HG02981 (cell line): ENCODE measurements at regions not wholly inside any gene's neighbourhood (a gene's known extent, or its start where the extent isn't known, plus 50 kb on each side); places are given as distances from the start of the nearest gene placed in this dataset.

Experiments used
- ATAC-seq: cut with Tn5 transposase; IDR thresholded peaks from one replicate; pipeline ENCODE4 v1.9.1; 2021; ENCODE audit warnings: mild to moderate bottlenecking, moderate library complexity; ENCODE audit not compliant: unreplicated experiment

DNA sequence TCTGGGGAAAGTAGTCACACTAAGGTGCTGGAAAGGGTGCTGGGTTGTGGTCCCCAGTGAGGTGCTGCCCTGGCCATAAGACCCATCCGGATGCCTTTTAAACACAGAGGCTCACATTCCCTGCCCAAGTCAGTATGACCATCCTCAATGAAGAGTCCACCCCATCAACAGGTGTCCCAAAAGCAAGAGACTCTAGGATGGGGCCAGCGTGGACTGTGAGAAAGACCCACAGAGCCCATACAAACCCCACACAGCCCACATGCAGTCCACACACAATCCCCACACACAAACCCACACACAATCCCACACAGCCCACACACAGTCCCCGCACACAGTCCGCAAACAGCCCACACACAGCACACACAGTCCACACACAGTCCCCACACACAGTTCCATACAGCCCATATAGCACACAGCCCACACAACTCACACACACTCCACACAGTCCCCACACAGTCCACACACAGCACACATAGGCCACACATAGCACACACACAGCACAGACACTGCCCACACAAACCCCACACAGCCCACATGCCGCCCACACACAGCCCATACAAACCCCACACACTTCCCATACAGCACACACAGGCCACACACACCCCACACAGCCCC, 241.4 kb upstream of the SALL3 start:
- ATAC-seq = no peak

DNA sequence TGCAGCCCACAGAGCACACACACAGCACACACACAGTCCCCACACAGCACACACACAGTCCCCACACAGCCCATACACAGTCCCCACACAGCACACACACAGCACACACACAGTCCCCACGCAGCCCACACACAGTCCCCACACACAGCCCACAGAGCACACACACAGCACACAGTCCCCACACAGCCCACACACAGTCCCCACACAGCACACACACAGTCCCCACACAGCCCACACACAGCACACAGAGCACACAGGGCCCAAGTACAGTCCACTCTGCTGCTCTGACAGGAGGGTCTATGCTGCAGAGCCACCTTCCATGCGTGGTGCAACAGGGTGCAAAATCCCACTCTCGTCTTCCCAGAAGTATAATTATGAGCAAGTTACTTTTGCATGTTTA, 240.5 kb upstream of the SALL3 start:
- no peak for ATAC-seq

DNA sequence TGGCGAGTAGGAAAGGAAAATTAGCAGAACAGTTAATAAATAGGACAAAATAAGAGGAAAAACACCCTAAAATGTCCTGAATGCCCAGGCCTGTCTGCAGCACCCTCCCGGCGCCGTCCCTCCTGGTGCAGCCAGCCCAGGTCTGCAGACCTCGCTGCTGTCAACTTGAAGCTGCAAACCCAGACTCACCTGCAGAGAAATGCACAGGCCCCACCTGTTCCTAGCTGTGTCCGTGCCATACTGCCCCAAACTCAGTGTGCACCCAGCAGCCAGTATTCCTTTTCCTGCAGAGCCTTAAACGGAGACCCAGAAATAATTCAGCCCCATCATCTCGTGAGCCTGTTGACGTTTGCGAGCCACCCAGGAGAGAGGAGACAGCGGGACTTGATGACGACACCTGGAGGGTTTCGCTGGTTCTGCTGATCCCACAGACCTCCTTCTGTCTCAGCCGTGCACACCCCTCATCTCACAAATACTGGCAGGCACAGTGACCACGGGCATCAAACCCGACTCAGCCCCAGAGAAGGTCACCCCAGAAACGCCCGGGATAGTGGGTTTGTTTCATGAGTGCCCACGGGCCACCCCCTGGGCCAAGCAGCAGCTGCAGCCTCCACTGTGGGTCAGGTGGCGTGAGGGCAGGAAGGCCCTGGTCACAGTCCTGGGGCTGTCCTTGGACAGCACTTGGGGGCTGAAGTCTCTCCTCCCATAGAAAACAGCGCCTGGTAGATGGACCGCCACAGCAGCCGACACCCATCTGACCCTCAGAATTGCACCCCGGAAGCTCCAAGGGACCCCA, 239.5 kb upstream of the SALL3 start:
- no peak for ATAC-seq

DNA sequence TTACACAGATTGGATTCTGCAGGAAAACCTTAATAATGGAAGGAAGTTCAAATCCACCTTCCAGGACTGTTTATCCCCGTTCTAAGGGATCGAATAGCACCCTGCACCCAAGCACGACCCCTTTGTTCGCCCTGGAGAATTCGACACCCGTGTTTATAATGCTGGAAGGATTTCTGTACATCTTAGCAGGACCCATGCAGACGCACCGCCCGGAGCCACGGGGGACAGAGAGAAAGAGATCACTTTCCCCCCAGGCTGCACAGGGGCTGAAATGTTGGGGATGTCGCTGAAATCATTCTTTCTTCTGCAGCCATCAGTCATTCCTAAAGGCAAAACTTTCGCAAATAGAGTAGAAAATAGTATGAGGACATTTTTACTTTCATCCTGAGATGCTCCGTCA, 238.7 kb upstream of the SALL3 start:
- no peak for ATAC-seq

DNA sequence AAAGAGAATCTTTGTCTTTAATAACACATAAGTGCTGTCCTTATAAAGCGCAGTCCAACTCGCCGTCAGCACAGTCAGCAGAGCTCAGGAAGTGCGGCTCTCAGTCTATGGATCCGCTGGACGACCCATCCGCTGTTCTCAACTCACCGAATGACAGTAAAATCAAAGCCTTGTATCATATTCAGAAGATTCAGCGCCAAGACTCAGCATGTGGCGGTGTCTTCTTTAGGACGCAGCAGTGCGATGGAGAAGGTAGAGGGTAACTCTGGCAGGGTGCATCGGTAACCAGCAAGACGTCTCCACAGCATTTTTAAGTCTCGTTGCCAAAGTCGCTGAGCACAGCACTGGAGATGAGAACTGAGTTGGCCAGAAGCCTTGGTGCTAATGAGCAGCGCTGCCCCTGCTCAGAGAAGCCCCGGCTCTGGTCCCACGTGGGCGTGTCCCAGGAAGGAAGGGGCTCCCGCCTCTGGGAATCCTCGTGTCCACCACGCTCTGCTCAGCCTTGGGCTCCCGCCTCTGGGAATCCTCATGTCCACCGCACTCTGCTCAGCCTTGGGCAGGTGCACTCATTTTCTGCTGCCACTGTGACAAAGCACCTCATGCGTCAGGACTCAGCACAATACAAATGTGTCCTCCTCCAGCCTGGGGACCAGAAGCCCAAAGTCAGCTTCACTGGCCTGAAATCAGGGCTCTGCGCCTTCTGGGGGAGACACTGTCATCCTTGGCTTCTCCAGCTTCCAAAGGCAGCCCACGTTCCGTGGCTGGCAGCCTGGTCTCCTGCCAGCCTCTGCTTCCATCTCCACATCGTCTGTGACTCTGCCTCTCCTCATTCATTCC, 238.0 kb upstream of the SALL3 start:
- no peak for ATAC-seq

DNA sequence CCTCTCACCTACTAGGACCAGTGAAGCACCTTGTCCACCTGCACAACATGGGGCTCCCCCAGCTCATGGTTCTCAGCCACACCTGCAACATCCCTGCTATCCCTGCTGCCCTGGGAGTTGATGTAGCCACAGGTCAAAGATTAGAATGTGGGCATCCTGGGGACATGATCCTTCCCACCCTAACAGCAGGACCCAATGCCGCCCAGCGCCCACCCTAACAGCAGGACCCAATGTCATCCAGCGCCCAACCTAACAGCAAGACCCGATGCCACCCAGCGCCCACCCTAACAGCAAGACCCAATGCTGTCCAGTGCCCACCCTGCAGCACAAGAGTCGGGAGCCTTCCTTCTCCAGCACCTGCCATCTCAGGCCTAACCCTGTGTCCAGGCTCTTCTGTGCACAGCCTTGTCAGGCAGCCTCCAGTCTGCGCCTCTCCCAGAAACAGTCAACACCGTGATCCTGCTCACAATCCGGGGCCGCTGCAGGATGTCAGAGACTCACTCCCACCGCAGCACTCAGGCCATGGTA, 237.3 kb upstream of the SALL3 start:
- ATAC-seq = no peak

DNA sequence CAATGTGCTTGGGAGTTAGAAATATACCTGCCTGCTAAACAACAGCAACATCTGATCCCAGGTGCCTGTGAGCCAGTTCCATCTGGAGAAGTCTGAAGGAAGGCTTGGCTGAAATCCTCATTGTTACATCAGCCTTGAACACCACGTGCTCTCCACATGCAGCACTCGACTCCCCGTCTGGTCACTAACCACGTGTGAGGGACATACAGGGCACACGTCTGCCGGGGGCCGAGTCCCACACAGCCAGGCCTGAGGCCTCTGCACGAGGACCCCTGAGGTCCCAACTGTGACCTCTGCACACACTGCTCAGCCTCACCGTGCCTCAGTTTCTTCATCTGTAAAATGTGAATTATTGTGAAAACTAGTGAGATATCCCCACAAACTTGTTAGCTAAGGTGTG, 236.5 kb upstream of the SALL3 start:
- ATAC-seq = no peak

DNA sequence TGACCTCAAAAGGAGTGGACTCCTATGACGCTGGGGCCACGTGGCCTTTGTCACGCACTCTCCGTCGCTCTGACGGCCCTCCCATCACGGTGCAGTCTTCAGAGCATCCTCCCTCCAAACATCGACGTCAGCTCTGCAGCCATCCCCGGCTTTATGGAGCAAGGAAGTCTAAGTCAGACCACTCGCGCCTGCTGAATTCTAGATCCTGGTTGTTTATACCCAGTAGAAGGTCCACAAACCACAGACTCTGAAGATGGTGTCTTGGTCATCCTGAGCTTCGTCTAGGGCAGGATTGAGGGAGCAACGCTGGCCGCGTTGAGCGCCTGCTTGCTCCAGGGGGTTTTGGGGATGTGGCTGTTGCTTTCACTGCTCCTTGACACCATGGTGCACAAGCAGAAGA, 228.0 kb upstream of the SALL3 start:
- ATAC-seq = no peak

DNA sequence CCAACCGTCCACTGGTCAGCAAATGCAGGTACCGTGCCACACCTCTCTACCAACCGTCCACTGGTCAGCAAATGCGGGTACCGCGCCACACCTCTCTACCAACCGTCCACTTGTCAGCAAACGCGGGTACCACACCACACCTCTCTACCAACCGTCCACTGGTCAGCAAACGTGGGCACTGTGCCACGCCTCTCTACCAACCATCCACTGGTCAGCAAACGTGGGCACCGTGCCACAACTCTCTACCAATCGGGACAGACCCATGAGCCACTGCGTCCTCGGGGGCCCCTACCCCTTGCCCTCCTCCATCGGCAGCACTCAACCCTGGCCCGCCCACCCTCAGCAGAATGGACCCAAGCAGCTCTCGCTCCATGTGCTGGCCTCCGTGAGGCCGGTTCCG, 226.4 kb upstream of the SALL3 start:
- no peak for ATAC-seq

DNA sequence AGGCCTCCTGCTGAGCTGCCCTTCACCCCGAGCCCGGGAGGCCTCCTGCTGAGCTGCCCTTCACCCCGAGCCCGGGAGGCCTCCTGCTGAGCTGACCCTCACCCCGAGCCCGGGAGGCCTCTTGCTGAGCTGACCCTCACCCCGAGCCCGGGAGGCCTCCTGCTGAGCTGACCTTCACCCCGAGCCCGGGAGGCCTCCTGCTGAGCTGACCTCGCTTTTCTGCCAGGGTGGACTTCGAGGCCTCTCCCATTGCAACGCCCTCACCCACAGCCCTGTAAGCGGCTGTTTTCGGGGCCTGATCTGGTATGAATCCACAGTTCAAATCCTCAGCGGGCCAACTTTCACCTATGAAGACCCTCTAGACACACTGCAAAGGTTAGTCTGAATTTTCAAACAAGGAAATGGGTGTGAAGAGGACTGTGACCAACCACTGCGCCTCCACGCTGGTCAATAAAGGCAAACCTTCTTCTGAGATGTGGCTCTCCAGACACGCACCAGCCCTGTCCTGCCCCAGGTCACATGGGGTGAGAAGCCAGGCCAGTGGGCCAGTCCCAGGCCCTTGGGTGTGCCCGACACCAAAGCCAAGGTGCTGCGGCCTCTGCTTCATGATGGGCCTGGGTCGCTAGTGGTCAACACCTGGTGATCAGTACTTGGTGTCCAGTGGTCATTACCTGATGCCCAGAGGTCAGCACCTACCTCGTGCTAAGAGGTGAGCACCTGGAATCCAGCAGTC, 225.1 kb upstream of the SALL3 start:
- ATAC-seq = no peak

DNA sequence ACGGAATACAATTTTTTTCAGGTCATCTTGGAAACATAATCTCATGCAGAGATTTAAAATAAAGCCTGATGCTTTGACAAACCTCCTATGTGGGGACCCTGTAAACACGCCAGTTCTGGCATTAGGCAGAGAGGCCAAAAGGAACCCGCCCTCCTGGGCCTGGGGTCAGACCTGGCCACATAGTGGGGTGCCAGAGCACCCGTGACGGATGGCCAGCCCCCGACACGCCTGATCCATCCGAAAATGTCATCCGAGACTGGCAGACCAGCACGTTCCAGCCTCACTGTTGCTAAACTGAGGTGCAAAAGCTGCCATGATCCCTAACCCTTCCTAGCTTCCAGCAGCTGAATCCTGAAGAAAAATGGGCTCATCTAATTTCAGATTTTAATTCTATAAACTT, 222.6 kb upstream of the SALL3 start:
- no peak for ATAC-seq

DNA sequence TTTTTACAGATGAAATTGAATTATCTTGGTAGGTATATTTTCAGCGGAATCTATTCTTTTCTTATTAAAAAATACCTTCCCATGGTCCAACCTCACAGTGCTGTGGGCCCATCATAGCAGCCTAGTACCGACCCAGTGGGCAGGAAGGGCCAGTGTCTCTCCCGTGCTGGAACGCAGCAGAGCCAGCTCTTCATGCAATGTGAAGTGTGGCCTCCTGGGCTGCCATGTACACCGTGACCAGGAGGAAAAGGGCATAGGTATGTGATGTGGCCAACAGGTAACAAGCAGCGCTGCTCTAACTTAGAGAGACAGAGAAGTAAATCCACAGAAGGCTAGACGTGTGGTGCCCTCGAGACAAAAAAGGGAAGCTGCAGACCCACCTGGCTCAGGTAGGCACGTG, 221.1 kb upstream of the SALL3 start:
- no peak for ATAC-seq

DNA sequence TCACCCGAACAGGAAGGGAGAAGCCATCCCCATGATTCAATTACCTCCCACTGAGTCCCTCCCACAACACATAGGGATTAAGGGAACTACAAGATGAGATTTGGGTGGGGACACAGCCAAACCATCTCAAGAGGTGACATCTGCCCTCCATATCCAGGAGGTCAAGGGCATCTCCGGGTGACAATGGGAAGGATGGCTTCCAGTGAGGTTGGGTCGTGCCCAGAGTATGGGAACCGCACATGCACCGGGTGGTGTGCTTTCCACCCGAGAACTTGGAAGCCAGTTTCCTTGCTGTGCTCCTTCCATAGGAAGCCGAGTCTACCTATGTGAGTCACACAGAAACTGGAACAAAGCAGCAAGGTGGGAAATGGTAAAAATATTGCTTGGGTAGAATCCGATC, 216.9 kb upstream of the SALL3 start:
- ATAC-seq = no peak

DNA sequence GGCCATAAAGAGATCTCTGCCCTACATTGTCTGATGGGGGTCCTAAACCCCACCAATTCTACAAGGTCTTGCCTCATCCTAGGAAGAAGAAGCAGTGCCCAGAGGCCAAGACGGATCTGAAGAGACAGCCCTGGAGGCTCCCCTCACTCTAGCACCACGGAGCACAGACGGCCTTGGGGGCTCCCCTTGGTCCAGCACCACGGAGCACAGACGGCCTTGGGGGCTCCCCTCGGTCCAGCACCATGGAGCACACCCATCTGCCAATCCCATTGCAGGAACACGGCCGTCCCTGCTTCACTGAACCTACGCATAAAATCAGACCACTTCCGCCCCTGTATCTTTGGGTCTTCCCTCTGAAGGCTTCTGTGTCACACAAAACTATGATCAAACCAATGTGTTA, 215.1 kb upstream of the SALL3 start:
- no peak for ATAC-seq

DNA sequence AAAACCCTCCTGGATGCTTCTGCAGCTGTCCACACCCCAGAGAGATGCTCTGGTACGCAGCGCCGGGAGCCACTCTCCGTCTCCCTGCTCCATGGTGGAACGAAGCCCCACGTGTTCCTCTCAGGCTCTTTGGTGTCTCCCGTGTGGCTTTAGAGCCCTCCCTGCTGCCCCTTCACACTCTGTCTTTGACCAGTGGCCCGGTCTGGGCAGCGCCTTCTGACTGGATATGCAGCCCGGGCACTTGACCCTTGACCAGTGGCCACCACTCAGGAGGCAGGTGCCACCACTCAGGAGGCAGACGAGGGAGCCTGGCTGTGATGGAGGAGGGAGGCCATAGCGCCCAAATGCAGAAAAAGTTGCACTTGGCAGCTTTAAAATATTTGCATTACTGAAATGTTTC, 214.5 kb upstream of the SALL3 start:
- ATAC-seq = no peak

DNA sequence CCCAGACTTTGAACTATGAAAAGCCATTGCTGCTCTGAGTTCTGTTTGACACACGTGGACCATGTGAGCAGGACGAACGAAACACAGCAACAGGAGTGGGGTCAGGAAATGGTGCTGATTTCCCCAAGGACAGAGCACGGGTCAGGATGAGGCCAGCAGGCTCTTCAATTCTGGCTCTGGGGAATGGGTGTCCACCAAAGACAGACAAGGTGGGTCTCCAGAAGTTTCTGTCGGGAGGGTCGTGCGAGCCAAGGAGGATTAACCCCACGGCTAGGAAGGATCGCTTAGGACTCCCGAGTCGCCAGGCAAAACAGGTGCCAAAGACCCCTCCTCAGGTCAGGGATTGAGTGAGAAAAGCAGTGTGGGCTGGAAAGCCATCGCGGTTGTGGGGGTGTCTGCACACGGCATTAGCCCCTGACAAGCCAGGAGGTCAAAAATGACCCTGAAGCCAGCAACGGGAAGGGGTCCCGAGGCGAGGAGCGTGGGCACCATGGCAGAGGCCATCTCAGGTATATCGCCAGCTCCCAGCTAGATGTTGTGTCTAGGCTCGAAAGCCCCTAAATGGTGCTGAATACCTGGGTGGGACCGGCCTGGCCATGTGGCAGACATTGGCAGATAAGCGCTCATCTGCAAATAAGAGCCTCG, 213.9 kb upstream of the SALL3 start:
- no peak for ATAC-seq

DNA sequence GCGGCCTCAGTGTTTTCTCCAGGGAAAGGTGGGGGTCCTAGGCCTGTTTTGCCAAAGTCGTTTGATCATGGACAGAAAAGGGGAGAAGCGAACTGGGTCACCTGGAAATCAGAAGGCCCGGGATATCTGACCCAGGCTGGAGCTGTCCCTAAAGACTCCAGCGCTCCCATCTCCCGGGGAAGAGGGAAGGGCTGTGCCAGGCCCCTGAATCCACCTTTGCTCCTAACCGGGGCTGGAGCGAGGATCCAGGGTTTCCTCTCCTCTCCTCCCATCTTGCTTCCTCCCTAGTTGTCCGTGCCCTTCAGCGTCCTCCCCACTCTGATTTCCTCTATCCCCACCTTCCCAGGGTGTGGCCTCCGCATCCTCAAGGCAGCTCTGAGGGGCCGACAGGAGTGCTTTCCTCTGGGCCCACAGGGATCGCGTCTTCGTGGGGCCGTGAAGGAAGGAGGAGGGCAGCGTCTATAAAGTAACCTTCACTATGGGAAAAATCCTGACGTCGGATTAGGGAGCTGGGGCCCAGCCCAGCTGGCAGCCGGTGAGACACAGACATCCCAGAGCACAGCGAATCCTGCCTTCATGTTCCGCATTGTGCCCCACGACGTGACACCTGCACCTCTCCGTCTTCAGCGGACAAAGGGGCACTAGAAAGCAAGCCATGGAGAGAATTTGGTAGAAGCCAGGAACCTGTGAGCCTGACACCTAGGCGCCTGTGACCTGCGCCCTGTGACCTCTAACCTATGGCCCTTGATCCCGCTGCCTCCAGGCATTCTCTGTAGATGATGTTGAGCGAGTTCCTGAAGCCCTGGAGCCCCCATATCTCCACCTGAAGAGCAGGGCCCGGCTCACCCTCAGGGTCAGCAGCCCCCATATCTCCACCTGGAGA, 212.7 kb upstream of the SALL3 start:
- no peak for ATAC-seq

DNA sequence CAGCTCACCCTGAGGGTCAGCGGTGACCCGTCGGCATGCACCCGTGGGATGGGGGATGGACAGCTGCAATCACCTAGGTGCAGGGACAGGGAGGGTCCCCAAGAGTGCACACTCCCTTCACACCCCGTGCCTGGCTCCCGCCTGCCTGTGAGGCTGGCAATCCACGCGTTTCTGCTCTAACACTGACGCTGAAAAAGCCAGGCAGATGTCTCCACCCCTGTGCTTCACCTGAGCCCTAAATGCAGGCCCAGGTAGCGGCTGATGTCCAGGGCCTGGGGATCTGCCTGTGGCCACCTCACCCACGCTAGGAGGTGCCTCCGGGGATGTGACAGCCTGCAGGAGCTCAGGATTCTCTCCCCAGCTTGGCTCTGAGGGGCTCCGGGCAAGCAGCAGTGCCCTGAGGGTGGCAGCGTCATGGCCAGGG, 212.0 kb upstream of the SALL3 start:
- no peak for ATAC-seq

DNA sequence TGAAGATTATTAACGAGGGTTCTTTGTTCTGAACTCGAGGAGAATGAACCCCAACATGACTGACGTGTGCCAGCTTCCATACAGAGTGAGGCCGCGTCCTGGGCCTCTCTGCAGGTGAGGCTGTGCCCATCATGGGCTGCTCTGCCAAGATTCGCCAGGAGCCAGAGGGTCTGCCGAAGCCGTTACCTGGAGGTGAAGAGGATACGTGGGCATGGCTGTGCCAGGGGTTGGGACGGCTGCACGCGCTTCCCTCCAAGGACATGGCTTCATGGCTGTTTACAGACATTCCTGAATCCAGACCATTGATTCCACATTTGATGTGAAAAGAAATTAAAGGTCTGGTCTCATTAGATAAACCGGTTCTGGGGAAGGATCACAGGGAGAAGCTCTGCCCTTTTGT, 211.4 kb upstream of the SALL3 start:
- no peak for ATAC-seq
